HepG2 (cell line): ENCODE measurements at regions not wholly inside any gene's neighbourhood (a gene's known extent, or its start where the extent isn't known, plus 50 kb on each side); places are given as distances from the start of the nearest gene placed in this dataset.

Source experiments
- BCL6 ChIP-seq: IDR thresholded peaks from 2 replicates; pipeline ENCODE4 v1.6.1; 2016; ENCODE audit warnings: missing genetic modification reagents, missing compliant biosample characterization
- EED ChIP-seq: sonication (generic); formaldehyde crosslinking; IDR thresholded peaks from 2 replicates; pipeline ENCODE4 v1.5.0; 2020; ENCODE audit warnings: mild to moderate bottlenecking, missing genetic modification reagents
- FOSL2 ChIP-seq: sonication (generic); formaldehyde crosslinking; IDR thresholded peaks from 2 replicates; pipeline ENCODE4 v1.4.0; 2020; ENCODE audit warnings: missing genetic modification reagents
- KLF11 ChIP-seq: IDR thresholded peaks from 2 replicates; pipeline ENCODE4 v1.6.1; 2016; ENCODE audit warnings: missing compliant biosample characterization
- MTA3 ChIP-seq: sonication (generic); formaldehyde crosslinking; IDR thresholded peaks from 2 replicates; pipeline ENCODE4 v1.4.0; 2020; ENCODE audit warnings: missing genetic modification reagents
- MZF1 ChIP-seq: sonication (generic); formaldehyde crosslinking; IDR thresholded peaks from 2 replicates; pipeline ENCODE4 v1.8.1; 2023; ENCODE audit warnings: mild to moderate bottlenecking, missing genetic modification reagents, borderline replicate concordance
- RARA ChIP-seq: IDR thresholded peaks from 2 replicates; pipeline ENCODE4 v1.6.1; 2016; ENCODE audit warnings: missing genetic modification reagents, missing compliant biosample characterization
- RNF2 ChIP-seq: fragments of 450-650 bp; conservative IDR thresholded peaks from 2 replicates; pipeline ENCODE4 v1.6.1; 2016; ENCODE audit warnings: low read depth
- SOX5 ChIP-seq: IDR thresholded peaks from 2 replicates; pipeline ENCODE4 v1.6.1; 2016; ENCODE audit warnings: borderline replicate concordance
- TRIM24 ChIP-seq: sonication (generic); formaldehyde crosslinking; IDR thresholded peaks from 2 replicates; pipeline ENCODE4 v1.8.0; 2022; ENCODE audit warnings: mild to moderate bottlenecking, missing genetic modification reagents
- ZFYVE20 ChIP-seq: sonication (generic); formaldehyde crosslinking; IDR thresholded peaks from 2 replicates; pipeline ENCODE4 v1.8.0; 2023; ENCODE audit warnings: low read depth, mild to moderate bottlenecking, moderate library complexity, missing genetic modification reagents, borderline replicate concordance
- ZNF296 ChIP-seq: sonication (generic); formaldehyde crosslinking; conservative IDR thresholded peaks from 2 replicates; pipeline ENCODE4 v1.5.0; 2020; ENCODE audit warnings: mild to moderate bottlenecking, missing genetic modification reagents
- ZNF326 ChIP-seq: sonication (generic); formaldehyde crosslinking; IDR thresholded peaks from 2 replicates; pipeline ENCODE4 v1.4.0; 2020; ENCODE audit warnings: missing genetic modification reagents, borderline replicate concordance
- ZNF331 ChIP-seq: sonication (generic); formaldehyde crosslinking; IDR thresholded peaks from 2 replicates; pipeline ENCODE4 v1.4.0; 2020; ENCODE audit warnings: missing genetic modification reagents
- ZNF335 ChIP-seq: sonication (generic); formaldehyde crosslinking; IDR thresholded peaks from 2 replicates; pipeline ENCODE4 v1.4.0; 2020; ENCODE audit warnings: missing genetic modification reagents
- ZNF605 ChIP-seq: sonication (generic); formaldehyde crosslinking; IDR thresholded peaks from 2 replicates; pipeline ENCODE4 v1.8.0; 2022; ENCODE audit warnings: mild to moderate bottlenecking, missing genetic modification reagents
- ZNF782 ChIP-seq: sonication (generic); formaldehyde crosslinking; IDR thresholded peaks from 2 replicates; pipeline ENCODE4 v1.4.0; 2020; ENCODE audit warnings: missing genetic modification reagents, mild to moderate bottlenecking, borderline replicate concordance
- ZNF816 ChIP-seq: sonication (generic); formaldehyde crosslinking; IDR thresholded peaks from 2 replicates; pipeline ENCODE4 v1.8.0; 2022; ENCODE audit warnings: missing genetic modification reagents, mild to moderate bottlenecking, borderline replicate concordance
- TF ChIP-seq, protein P1 (sequence below): sonication (generic); formaldehyde crosslinking; IDR thresholded peaks from 2 replicates; pipeline ENCODE4 v1.4.0; 2020; ENCODE audit warnings: mild to moderate bottlenecking, missing genetic modification reagents
- TF ChIP-seq, protein P2 (sequence below): sonication (generic); formaldehyde crosslinking; IDR thresholded peaks from 2 replicates; pipeline ENCODE4 v1.8.0; 2022; ENCODE audit warnings: mild to moderate bottlenecking, missing genetic modification reagents, moderate library complexity
- TF ChIP-seq, protein P3 (sequence below): IDR thresholded peaks from 2 replicates; pipeline ENCODE4 v1.6.1; 2018; ENCODE audit warnings: missing genetic modification reagents, mild to moderate bottlenecking, missing compliant biosample characterization

DNA sequence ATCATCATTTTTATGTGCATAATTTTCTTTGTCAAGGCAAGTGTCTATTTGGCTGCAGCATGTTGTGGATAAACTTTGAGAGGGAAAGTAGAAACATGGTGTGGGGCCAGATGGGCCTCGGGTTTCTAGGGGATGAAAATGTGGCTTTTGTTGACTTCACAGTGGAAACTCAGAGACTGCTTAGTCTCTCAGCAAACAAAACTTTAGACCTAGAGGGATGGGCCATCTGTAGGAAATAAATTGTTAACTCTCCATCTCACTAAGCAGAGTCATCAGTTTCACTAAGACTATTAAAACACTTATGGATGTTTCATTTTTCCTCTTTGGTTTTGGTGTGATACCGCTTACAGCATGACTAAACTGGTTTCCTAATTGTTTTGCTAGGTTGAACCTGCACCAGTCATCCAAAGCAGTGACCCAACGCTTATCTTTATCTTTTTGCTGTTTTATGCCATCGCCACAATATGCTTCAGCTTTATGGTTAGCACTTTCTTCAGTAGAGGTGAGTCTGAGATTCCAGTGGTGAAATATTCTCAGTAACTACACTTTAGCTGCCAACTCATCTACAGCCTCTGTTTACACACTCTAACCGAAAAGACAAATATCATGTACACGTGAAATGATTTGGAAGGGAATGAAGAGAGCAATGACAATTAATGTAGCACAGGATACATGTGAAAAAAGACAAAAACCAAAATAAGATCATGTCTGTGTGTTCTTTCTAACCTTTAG is 60.6 kb upstream of the CRYM start (continued):
- TF ChIP-seq, protein P1, sequence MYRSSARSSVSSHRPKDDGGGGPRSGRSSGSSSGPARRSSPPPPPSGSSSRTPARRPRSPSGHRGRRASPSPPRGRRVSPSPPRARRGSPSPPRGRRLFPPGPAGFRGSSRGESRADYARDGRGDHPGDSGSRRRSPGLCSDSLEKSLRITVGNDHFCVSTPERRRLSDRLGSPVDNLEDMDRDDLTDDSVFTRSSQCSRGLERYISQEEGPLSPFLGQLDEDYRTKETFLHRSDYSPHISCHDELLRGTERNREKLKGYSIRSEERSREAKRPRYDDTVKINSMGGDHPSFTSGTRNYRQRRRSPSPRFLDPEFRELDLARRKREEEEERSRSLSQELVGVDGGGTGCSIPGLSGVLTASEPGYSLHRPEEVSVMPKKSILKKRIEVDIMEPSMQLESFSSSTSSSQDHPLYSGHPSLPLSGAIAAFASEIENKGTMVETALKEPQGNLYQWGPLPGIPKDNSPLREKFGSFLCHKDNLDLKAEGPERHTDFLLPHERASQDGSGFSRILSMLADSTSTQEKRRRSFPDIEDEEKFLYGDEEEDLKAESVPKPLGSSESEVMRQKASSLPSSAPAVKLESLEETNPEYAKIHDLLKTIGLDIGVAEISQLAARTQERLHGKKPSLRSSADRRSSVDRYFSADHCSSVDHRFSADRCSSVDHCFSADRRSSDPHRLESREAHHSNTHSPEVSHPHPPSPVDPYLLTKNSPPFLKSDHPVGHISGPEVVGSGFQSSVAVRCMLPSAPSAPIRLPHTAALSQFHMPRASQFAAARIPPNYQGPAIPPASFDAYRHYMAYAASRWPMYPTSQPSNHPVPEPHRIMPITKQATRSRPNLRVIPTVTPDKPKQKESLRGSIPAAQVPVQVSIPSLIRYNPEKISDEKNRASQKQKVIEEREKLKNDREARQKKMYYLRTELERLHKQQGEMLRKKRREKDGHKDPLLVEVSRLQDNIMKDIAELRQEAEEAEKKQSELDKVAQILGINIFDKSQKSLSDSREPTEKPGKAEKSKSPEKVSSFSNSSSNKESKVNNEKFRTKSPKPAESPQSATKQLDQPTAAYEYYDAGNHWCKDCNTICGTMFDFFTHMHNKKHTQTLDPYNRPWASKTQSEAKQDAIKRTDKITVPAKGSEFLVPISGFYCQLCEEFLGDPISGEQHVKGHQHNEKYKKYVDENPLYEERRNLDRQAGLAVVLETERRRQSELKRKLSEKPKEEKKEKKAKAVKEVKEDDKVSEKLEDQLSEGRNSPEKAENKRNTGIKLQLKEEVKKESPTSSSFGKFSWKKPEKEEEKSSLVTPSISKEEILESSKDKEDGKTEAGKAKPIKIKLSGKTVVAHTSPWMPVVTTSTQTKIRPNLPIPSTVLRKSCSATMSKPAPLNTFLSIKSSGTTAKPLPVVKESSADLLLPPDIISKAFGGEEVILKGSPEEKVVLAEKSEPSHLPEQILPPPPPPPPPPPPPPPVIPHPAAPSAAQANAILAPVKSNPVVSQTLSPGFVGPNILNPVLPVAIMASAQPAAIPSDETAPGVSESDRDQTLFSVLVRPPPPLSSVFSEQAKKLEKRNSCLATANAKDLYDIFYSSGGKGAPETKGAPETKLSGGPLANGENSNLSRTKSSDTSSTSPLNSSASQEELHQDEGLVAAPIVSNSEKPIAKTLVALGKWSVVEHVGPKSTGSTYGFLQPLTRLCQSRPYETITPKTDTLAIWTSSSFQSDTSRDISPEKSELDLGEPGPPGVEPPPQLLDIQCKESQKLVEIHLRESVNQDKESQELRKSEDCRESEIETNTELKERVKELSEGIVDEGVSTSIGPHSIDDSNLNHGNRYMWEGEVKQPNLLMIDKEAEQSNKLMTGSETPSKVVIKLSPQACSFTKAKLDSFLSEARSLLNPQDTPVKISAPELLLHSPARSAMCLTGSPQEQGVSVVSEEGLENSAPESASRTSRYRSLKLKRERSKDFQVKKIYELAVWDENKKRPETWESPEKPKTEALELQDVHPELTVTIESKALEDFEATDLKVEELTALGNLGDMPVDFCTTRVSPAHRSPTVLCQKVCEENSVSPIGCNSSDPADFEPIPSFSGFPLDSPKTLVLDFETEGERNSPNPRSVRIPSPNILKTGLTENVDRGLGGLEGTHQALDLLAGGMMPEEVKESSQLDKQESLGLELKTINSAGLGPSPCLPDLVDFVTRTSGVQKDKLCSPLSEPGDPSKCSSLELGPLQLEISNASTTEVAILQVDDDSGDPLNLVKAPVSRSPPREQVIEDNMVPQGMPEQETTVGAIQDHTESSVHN (CRISPR knock-in tag), result no peak
- TF ChIP-seq RARA (CRISPR knock-in tag) (peak; percentile 34; the same call in 1 of the 2 replicates), ZNF331 (CRISPR knock-in tag) (peak; percentile 6; the same call in 1 of the 2 replicates), ZNF782 (no peak), ZNF296 (CRISPR knock-in tag) (no peak), ZNF816 (CRISPR knock-in tag) (peak; percentile 48; the same call in 1 of the 2 replicates), ZFYVE20 (CRISPR knock-in tag) (no peak), MZF1 (no peak), ZNF605 (CRISPR knock-in tag) (no peak), SOX5 (CRISPR knock-in tag) (peak; percentile 47; the same call in 1 of the 2 replicates), ZNF326 (CRISPR knock-in tag) (no peak), ZNF335 (CRISPR knock-in tag) (no peak; the same call in 1 of the 2 replicates), MTA3 (CRISPR knock-in tag) (no peak), FOSL2 (peak; percentile 33; the same call in 1 of the 2 replicates), BCL6 (CRISPR knock-in tag) (peak; percentile 23; the same call in 1 of the 2 replicates), KLF11 (CRISPR knock-in tag) (peak; percentile 54; the same call in 1 of the 2 replicates), RNF2 (no peak), EED (CRISPR knock-in tag) (no peak), TRIM24 (CRISPR knock-in tag) (no peak)
- TF ChIP-seq, protein P2, sequence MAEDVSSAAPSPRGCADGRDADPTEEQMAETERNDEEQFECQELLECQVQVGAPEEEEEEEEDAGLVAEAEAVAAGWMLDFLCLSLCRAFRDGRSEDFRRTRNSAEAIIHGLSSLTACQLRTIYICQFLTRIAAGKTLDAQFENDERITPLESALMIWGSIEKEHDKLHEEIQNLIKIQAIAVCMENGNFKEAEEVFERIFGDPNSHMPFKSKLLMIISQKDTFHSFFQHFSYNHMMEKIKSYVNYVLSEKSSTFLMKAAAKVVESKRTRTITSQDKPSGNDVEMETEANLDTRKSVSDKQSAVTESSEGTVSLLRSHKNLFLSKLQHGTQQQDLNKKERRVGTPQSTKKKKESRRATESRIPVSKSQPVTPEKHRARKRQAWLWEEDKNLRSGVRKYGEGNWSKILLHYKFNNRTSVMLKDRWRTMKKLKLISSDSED (CRISPR knock-in tag), result no peak
- TF ChIP-seq, protein P3, sequence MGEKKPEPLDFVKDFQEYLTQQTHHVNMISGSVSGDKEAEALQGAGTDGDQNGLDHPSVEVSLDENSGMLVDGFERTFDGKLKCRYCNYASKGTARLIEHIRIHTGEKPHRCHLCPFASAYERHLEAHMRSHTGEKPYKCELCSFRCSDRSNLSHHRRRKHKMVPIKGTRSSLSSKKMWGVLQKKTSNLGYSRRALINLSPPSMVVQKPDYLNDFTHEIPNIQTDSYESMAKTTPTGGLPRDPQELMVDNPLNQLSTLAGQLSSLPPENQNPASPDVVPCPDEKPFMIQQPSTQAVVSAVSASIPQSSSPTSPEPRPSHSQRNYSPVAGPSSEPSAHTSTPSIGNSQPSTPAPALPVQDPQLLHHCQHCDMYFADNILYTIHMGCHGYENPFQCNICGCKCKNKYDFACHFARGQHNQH, result peak; percentile 59; the same call in 1 of the 2 replicates
